HCT116 (cell line): ENCODE measurements at regions not wholly inside any gene's neighbourhood (a gene's known extent, or its start where the extent isn't known, plus 50 kb on each side); places are given as distances from the start of the nearest gene placed in this dataset.

Experiments
- ATAC-seq: fragments of 200-7000 bp; cut with Tn5 transposase; 2 replicates; pipeline ENCODE4 v1.9.1; 2020; ENCODE audit warnings: mild to moderate bottlenecking, moderate library complexity
- BruUV-seq: library from RNA; stranded (reverse); fragments of 400-500 nt; replicated peaks from 2 replicates; lab custom pipeline; 2021; lab: Mats Ljungman, UMichigan
- CTCF ChIA-PET: fragments of 300-600 bp; sonication (Branson Sonifier 250); formaldehyde crosslinking; loops from one replicate; lab custom pipeline; 2021; ENCODE audit warnings: antibody characterized with exemption; lab: Charles Lee
- POLR2A ChIA-PET: fragments of 300-600, 350-600 bp; sonication (Branson Sonifier 250); formaldehyde crosslinking; loops from one replicate; lab custom pipeline; 2021; ENCODE audit warnings: antibody characterized with exemption; lab: Charles Lee
- RAD21 ChIA-PET, 2 experiments: fragments of 300-600 bp; sonication (Branson Sonifier 250); formaldehyde crosslinking; loops; one replicate each; lab custom pipeline; 2023; ENCODE audit warnings: low total read pairs in 2 of 2; ENCODE audit not compliant: uncharacterized antibody in 2 of 2, unreplicated experiment in 2 of 2, low non-redundant PET in 1 of 2; lab: Charles Lee
- DNase-seq: peaks from one replicate; pipeline ENCODE4 v3.0.0-alpha.2; 2010; ENCODE audit warnings: low read depth, low spot score
- H2AFZ ChIP-seq: fragments of 200-600 bp; shearing (Covaris generic), sonication (generic); 2 replicates; pipeline ENCODE4 v1.6.1; 2017; ENCODE audit warnings: low read depth, mixed run types, mixed read lengths, antibody characterized with exemption, low read length; ENCODE audit not compliant: poor library complexity, severe bottlenecking
- H3K27ac ChIP-seq: 2 replicates; pipeline ENCODE4 v1.5.1; 2012; ENCODE audit warnings: low read depth, low read length
- H3K27me3 ChIP-seq: fragments of 200-600 bp; sonication (generic); 2 replicates; pipeline ENCODE4 v1.6.1; 2016; ENCODE audit warnings: mixed run types, low read length, mixed read lengths; ENCODE audit not compliant: insufficient read depth
- H3K36me3 ChIP-seq, 2 experiments: fragments of 200-500 bp in 1 of 2; fragments of 200-600 bp in 1 of 2; sonication (Bioruptor generic) in 1 of 2; sonication (generic) in 1 of 2; 2 replicates each; pipeline versions ENCODE4 v1.5.1 to v1.6.1; 2014 to 2016; ENCODE audit warnings: low read length in 2 of 2, inconsistent platforms in 1 of 2, mixed read lengths in 1 of 2, mixed run types in 1 of 2; ENCODE audit not compliant: insufficient read depth in 2 of 2, control insufficient read depth in 1 of 2
- H3K4me1 ChIP-seq, 2 experiments: fragments of 200-600 bp in 1 of 2; sonication (generic) in 1 of 2; 2 replicates each; pipeline versions ENCODE4 v1.5.1 to v1.6.1; 2012 to 2017; ENCODE audit warnings: low read length in 2 of 2, inconsistent platforms in 1 of 2, mild to moderate bottlenecking in 1 of 2, mixed read lengths in 1 of 2, mixed run types in 1 of 2, moderate library complexity in 1 of 2; ENCODE audit not compliant: insufficient read depth in 2 of 2, control insufficient read depth in 1 of 2
- H3K4me2 ChIP-seq: fragments of 200-600 bp; sonication (generic); 2 replicates; pipeline ENCODE4 v1.6.1; 2017; ENCODE audit warnings: mixed run types, low read length, mixed read lengths
- H3K4me3 ChIP-seq, 2 experiments: fragments of 200-600 bp in 1 of 2; sonication (generic) in 1 of 2; replicated peaks in 1 of 2; 2 replicates each; pipeline ENCODE4 v1.5.1; 2011 to 2016; ENCODE audit warnings: low read length in 2 of 2, control low read depth in 1 of 2, low read depth in 1 of 2, mild to moderate bottlenecking in 1 of 2, mixed read lengths in 1 of 2, mixed run types in 1 of 2
- H3K79me2 ChIP-seq: fragments of 200-600 bp; sonication (generic); 2 replicates; pipeline ENCODE4 v1.6.1; 2017; ENCODE audit warnings: mild to moderate bottlenecking, mixed run types, low read length, moderate library complexity, mixed read lengths; ENCODE audit not compliant: insufficient read depth
- H3K9ac ChIP-seq: fragments of 200-600 bp; sonication (generic); 2 replicates; pipeline ENCODE4 v1.6.1; 2016; ENCODE audit warnings: low read length, mixed read lengths
- H3K9me2 ChIP-seq: fragments of 200-600 bp; sonication (generic), shearing (Covaris generic); 2 replicates; pipeline ENCODE4 v1.6.1; 2017; ENCODE audit warnings: mixed run types, mild to moderate bottlenecking, moderate library complexity; ENCODE audit not compliant: insufficient read depth
- H3K9me3 ChIP-seq, 2 experiments: fragments of 200-500 bp in 1 of 2; fragments of 200-600 bp in 1 of 2; sonication (Bioruptor generic) in 1 of 2; sonication (generic) in 1 of 2; 2 replicates each; pipeline ENCODE4 v1.6.1; 2014 to 2017; ENCODE audit warnings: low read length in 2 of 2, mixed read lengths in 2 of 2, inconsistent platforms in 1 of 2, low read depth in 1 of 2, mild to moderate bottlenecking in 1 of 2, mixed run types in 1 of 2, moderate library complexity in 1 of 2; ENCODE audit not compliant: control insufficient read depth in 1 of 2, insufficient read depth in 1 of 2
- H4K20me1 ChIP-seq: fragments of 200-600 bp; sonication (generic), shearing (Covaris generic); 2 replicates; pipeline ENCODE4 v1.6.1; 2017; ENCODE audit warnings: mixed run types, mild to moderate bottlenecking, moderate library complexity; ENCODE audit not compliant: insufficient read depth
- CBX3 ChIP-seq: IDR thresholded peaks from 2 replicates; pipeline ENCODE4 v1.6.1; 2012; ENCODE audit warnings: low read depth
- CEBPB ChIP-seq: IDR thresholded peaks from 2 replicates; pipeline ENCODE4 v1.6.1; 2012; ENCODE audit warnings: low read depth
- EGR1 ChIP-seq: IDR thresholded peaks from 2 replicates; pipeline ENCODE4 v1.6.1; 2012; ENCODE audit warnings: low read depth
- ELF1 ChIP-seq: IDR thresholded peaks from 2 replicates; pipeline ENCODE4 v1.6.1; 2012; ENCODE audit warnings: low read depth, borderline replicate concordance
- EZH2phosphoT487 ChIP-seq: fragments of 200-600 bp; IDR thresholded peaks from 2 replicates; pipeline ENCODE4 v1.6.1; 2018; ENCODE audit warnings: antibody characterized with exemption, borderline replicate concordance
- JUND ChIP-seq: IDR thresholded peaks from 2 replicates; pipeline ENCODE4 v1.6.1; 2012
- POLR2A ChIP-seq: IDR thresholded peaks from 2 replicates; pipeline ENCODE4 v1.7.0; 2011; ENCODE audit warnings: borderline replicate concordance; ENCODE audit not compliant: insufficient read depth, insufficient read length; ENCODE audit errors: extremely low read depth
- POLR2AphosphoS5 ChIP-seq: IDR thresholded peaks from 2 replicates; pipeline ENCODE4 v1.6.1; 2011; ENCODE audit warnings: mild to moderate bottlenecking, low read depth, low read length, moderate library complexity
- RAD21 ChIP-seq: IDR thresholded peaks from 2 replicates; pipeline ENCODE4 v1.6.1; 2012; ENCODE audit warnings: low read depth, mild to moderate bottlenecking
- SP1 ChIP-seq: IDR thresholded peaks from 2 replicates; pipeline ENCODE4 v1.6.1; 2012; ENCODE audit warnings: low read depth
- SRF ChIP-seq: IDR thresholded peaks from 2 replicates; pipeline ENCODE4 v1.6.1; 2012; ENCODE audit warnings: low read depth
- TCF7L2 ChIP-seq: IDR thresholded peaks from 2 replicates; pipeline ENCODE4 v1.7.0; 2011; ENCODE audit warnings: borderline replicate concordance, inconsistent platforms; ENCODE audit not compliant: insufficient read depth, insufficient read length; ENCODE audit errors: extremely low read depth
- YY1 ChIP-seq: IDR thresholded peaks from 2 replicates; pipeline ENCODE4 v1.6.1; 2011; ENCODE audit warnings: low read length, low read depth, moderate library complexity, mild to moderate bottlenecking; ENCODE audit not compliant: insufficient replicate concordance; ENCODE audit errors: extremely low read depth
- ZBTB33 ChIP-seq: IDR thresholded peaks from 2 replicates; pipeline ENCODE4 v1.6.1; 2011; ENCODE audit warnings: mild to moderate bottlenecking, low read length, moderate library complexity; ENCODE audit not compliant: insufficient replicate concordance; ENCODE audit errors: extremely low read depth
- ZFX ChIP-seq: fragments of 450-650 bp; IDR thresholded peaks from 2 replicates; pipeline ENCODE4 v1.6.1; 2017
- ZNF274 ChIP-seq: fragments of 200-500 bp; sonication (Bioruptor generic); IDR thresholded peaks from 2 replicates; pipeline ENCODE4 v1.6.1; 2014; ENCODE audit warnings: mild to moderate bottlenecking, low read depth, low read length, inconsistent platforms
- intact Hi-C: fragments of 100-400 bp; cut with micrococcal nuclease; formaldehyde crosslinking; loops from 2 replicates; pipeline ENCODE4 v1.10.0; 2022
- TF ChIP-seq, protein P1 (sequence below): IDR thresholded peaks from 2 replicates; pipeline ENCODE4 v1.6.1; 2012

- Histone ChIP-seq H3K4me2 (no peak overlapping the region), H3K27ac (no peak overlapping the region), H3K9me2 (no peaks in the 10 kb centered on the region), H3K4me3 (no peak overlapping the region), H3K9ac (no peak overlapping the region), H3K36me3 (no peaks in the 10 kb centered on the region), H4K20me1 (no peaks in the 10 kb centered on the region)
- no peak for ATAC-seq
- DNase-seq, result no peak
- intact Hi-C loops, result no loop called here
- CTCF ChIA-PET, result no interaction called here
- no TSS peak for BruUV-seq
- TF ChIP-seq EGR1, result no peak
- TF ChIP-seq, protein P1, sequence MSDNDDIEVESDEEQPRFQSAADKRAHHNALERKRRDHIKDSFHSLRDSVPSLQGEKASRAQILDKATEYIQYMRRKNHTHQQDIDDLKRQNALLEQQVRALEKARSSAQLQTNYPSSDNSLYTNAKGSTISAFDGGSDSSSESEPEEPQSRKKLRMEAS, result no peak
- TF ChIP-seq, all 23 proteins: peak for 0
- Histone ChIP-seq H3K27me3 (no peaks in the 10 kb centered on the region), H3K79me2 (no peaks in the 10 kb centered on the region), H3K4me1 (no peaks in the 10 kb centered on the region), H2AFZ (no peak overlapping the region), H3K9me3 (no peaks in the 10 kb centered on the region)
- POLR2A ChIA-PET, result no interaction called here
- RAD21 ChIA-PET, result no interaction called here
These were observed 112.0 kb downstream of the SHANK2 start for GRCh38 chr11:71140206-71140919.

DNA sequence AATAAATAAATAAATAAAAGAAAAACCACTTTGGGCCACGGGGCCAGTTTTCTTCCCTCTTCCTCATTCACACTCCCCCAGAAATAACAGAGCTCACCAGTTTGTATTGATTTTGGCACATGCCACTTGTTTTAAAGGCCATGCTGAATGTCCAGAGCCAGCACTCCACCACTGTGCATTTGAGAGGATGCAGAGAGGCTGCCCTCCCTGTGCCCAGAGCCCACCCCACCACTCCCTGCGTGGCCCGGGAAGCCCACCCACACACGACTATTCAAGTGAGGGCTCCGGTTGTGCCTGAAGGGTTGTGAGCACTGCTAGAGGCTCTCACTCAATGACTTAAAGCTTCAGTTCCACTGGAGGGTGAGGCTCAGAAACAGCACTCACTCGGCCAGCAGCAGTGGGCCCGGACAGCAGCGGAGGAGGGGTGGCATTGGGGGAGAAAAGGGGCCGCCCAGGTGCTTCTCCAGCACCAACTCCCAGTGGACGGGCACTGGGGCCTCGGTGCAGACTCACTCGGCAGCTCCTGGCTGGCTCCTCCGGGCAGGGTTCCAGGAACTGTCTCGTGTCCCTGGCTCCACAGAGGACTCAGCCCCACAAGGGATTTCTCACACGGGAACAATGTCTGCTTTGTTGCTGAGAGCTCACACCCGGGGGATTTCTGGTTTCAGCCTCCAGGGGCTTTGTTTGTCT is 112.7 kb downstream of the SHANK2 start:
- no peak overlapping the region for H3K4me2 ChIP-seq
- no peaks in the 10 kb centered on the region for H3K9me3 ChIP-seq
- H3K4me1 ChIP-seq, result no peaks in the 10 kb centered on the region
- CTCF ChIA-PET, result no interaction called here
- no peaks in the 10 kb centered on the region for H4K20me1 ChIP-seq
- no peak overlapping the region for H3K9ac ChIP-seq
- no peak overlapping the region for H3K4me3 ChIP-seq
- no peaks in the 10 kb centered on the region for H3K79me2 ChIP-seq
- RAD21 ChIA-PET, result no interaction called here
- H3K9me2 ChIP-seq, result no peaks in the 10 kb centered on the region
- BruUV-seq, result no TSS peak
- no peak overlapping the region for H2AFZ ChIP-seq
- POLR2A ChIA-PET, result no interaction called here
- intact Hi-C loops, result no loop called here
- H3K36me3 ChIP-seq, result no peaks in the 10 kb centered on the region
- DNase-seq (no peak), ATAC-seq (no peak)
- no peak overlapping the region for H3K27ac ChIP-seq
- H3K27me3 ChIP-seq, result no peaks in the 10 kb centered on the region
- TF ChIP-seq ZBTB33 (no peak), SP1 (no peak), ELF1 (no peak), CEBPB (no peak), YY1 (no peak), CBX3 (no peak), RAD21 (no peak), TCF7L2 (no peak), JUND (no peak), SRF (no peak), POLR2A (no peak), EGR1 (no peak), ZNF274 (no peak), ZFX (no peak), POLR2AphosphoS5 (no peak), EZH2phosphoT487 (no peak)
